SK-N-SH (cell line): ENCODE measurements at regions not wholly inside any gene's neighbourhood (a gene's known extent, or its start where the extent isn't known, plus 50 kb on each side); places are given as distances from the start of the nearest gene placed in this dataset.

Source experiments
- CTCF ChIA-PET: fragments of 300-600, 350-600 bp; formaldehyde crosslinking; extraction: SDS; loops from one replicate; lab custom pipeline; 2021; lab: Yijun Ruan, JAX
- POLR2A ChIA-PET: fragments of 350-600 bp; sonication (Branson Sonifier 250); formaldehyde crosslinking; extraction: SDS; loops from one replicate; lab custom pipeline; 2020; ENCODE audit warnings: antibody characterized with exemption, inconsistent platforms; lab: Yijun Ruan, JAX
- DNase-seq: peaks from one replicate; pipeline ENCODE4 v3.0.0; 2012
- H2AFZ ChIP-seq: fragments of 200-600 bp; sonication (generic); 2 replicates; pipeline ENCODE4 v1.8.1; 2016; ENCODE audit warnings: antibody characterized with exemption, mild to moderate bottlenecking, low read depth
- H3F3A ChIP-seq: fragments of 200-600 bp; sonication (generic); replicated peaks from 2 replicates; pipeline ENCODE3; 2016; ENCODE audit warnings: antibody characterized with exemption, mild to moderate bottlenecking; ENCODE audit not compliant: insufficient read depth
- H3K27ac ChIP-seq, 2 experiments: fragments of 200-500 bp in 1 of 2; fragments of 200-600 bp in 1 of 2; sonication (Bioruptor generic) in 1 of 2; sonication (generic), shearing (Covaris generic) in 1 of 2; 2 replicates each; pipeline versions ENCODE4 v1.5.1 to v1.6.1; 2014 to 2016; ENCODE audit warnings: low read depth in 2 of 2, inconsistent platforms in 1 of 2, low read length in 1 of 2, mild to moderate bottlenecking in 1 of 2, mixed read lengths in 1 of 2
- H3K27me3 ChIP-seq: fragments of 200-600 bp; sonication (generic), shearing (Covaris generic); 2 replicates; pipeline ENCODE4 v1.6.1; 2016; ENCODE audit warnings: mixed run types; ENCODE audit not compliant: insufficient read depth
- H3K36me3 ChIP-seq, 2 experiments: fragments of 200-500 bp in 1 of 2; fragments of 200-600 bp in 1 of 2; sonication (Bioruptor generic) in 1 of 2; sonication (generic) in 1 of 2; replicated peaks in 1 of 2; 2 replicates each; pipeline versions ENCODE3 to v1.5.1; 2014 to 2016; ENCODE audit warnings: low read length in 1 of 2, mild to moderate bottlenecking in 1 of 2; ENCODE audit not compliant: insufficient read depth in 2 of 2, control insufficient read depth in 1 of 2
- H3K4me1 ChIP-seq, 2 experiments: fragments of 200-500 bp in 1 of 2; fragments of 200-600 bp in 1 of 2; sonication (Bioruptor generic) in 1 of 2; sonication (generic), shearing (Covaris generic) in 1 of 2; 2 replicates each; pipeline versions ENCODE4 v1.5.1 to v1.6.1; 2014 to 2016; ENCODE audit warnings: low read depth in 1 of 2, low read length in 1 of 2, mixed run types in 1 of 2; ENCODE audit not compliant: insufficient read depth in 2 of 2, control insufficient read depth in 1 of 2
- H3K4me2 ChIP-seq: fragments of 200-600 bp; sonication (generic), shearing (Covaris generic); 2 replicates; pipeline ENCODE4 v1.6.1; 2017; ENCODE audit warnings: mixed run types
- H3K4me3 ChIP-seq, 2 experiments: fragments of 200-500 bp in 1 of 2; fragments of 200-600 bp in 1 of 2; sonication (Bioruptor generic) in 1 of 2; sonication (generic), shearing (Covaris generic) in 1 of 2; 2 replicates each; pipeline versions ENCODE4 v1.5.1 to v1.8.1; 2014 to 2016; ENCODE audit warnings: low read depth in 2 of 2, inconsistent platforms in 1 of 2, low read length in 1 of 2, mild to moderate bottlenecking in 1 of 2, mixed read lengths in 1 of 2, moderate library complexity in 1 of 2
- H3K79me2 ChIP-seq: fragments of 200-600 bp; sonication (generic); 2 replicates; pipeline ENCODE4 v1.8.1; 2017; ENCODE audit warnings: mild to moderate bottlenecking; ENCODE audit not compliant: insufficient read depth
- H3K9ac ChIP-seq: fragments of 200-600 bp; sonication (generic); 2 replicates; pipeline ENCODE4 v1.6.1; 2017; ENCODE audit warnings: mixed run types
- H3K9me2 ChIP-seq: fragments of 200-600 bp; sonication (generic); 2 replicates; pipeline ENCODE4 v1.6.1; 2017; ENCODE audit warnings: mixed run types
- H3K9me3 ChIP-seq: fragments of 200-600 bp; sonication (generic); 2 replicates; pipeline ENCODE4 v1.6.1; 2017; ENCODE audit warnings: mixed run types, mild to moderate bottlenecking, moderate library complexity
- H4K20me1 ChIP-seq: fragments of 200-600 bp; sonication (generic); 2 replicates; pipeline ENCODE4 v1.6.1; 2017; ENCODE audit warnings: mild to moderate bottlenecking, mixed run types; ENCODE audit not compliant: insufficient read depth
- CHD2 ChIP-seq: fragments of 150-350 bp; IDR thresholded peaks from 2 replicates; pipeline ENCODE4 v1.6.1; 2018; ENCODE audit warnings: low read length; ENCODE audit not compliant: partially characterized antibody
- FOSL2 ChIP-seq: IDR thresholded peaks from 2 replicates; pipeline ENCODE4 v1.4.0; 2012; ENCODE audit warnings: low read depth, mild to moderate bottlenecking, moderate library complexity, borderline replicate concordance
- FOXJ3 ChIP-seq: sonication (generic); formaldehyde crosslinking; IDR thresholded peaks from 2 replicates; pipeline ENCODE4 v1.5.1; 2020; ENCODE audit warnings: mild to moderate bottlenecking, missing genetic modification reagents
- FOXM1 ChIP-seq: IDR thresholded peaks from 2 replicates; pipeline ENCODE4 v1.4.0; 2012; ENCODE audit warnings: low read depth, mild to moderate bottlenecking
- GABPA ChIP-seq: IDR thresholded peaks from 2 replicates; pipeline ENCODE4 v1.4.0; 2012; ENCODE audit warnings: low read depth, mild to moderate bottlenecking
- IRF3 ChIP-seq: fragments of 150-350 bp; IDR thresholded peaks from 2 replicates; pipeline ENCODE4 v1.6.1; 2016; ENCODE audit warnings: mild to moderate bottlenecking, low read depth, low read length
- JUND ChIP-seq: IDR thresholded peaks from 2 replicates; pipeline ENCODE4 v1.4.0; 2012
- MXI1 ChIP-seq: IDR thresholded peaks from 2 replicates; pipeline ENCODE4 v1.6.1; 2012; ENCODE audit warnings: mild to moderate bottlenecking, low read depth, low read length, improper control_type of control experiment
- NFIC ChIP-seq: IDR thresholded peaks from 2 replicates; pipeline ENCODE4 v1.4.0; 2012; ENCODE audit warnings: borderline replicate concordance
- NRF1 ChIP-seq: IDR thresholded peaks from 2 replicates; pipeline ENCODE4 v1.6.1; 2012; ENCODE audit warnings: low read depth, mild to moderate bottlenecking, low read length
- POLR2AphosphoS5 ChIP-seq: IDR thresholded peaks from 2 replicates; pipeline ENCODE4 v1.6.1; 2012; ENCODE audit warnings: low read depth, low read length
- RCOR1 ChIP-seq: fragments of 150-350 bp; IDR thresholded peaks from 2 replicates; pipeline ENCODE4 v1.6.1; 2017; ENCODE audit warnings: antibody characterized with exemption, low read length
- RFX5 ChIP-seq: IDR thresholded peaks from 2 replicates; pipeline ENCODE4 v1.6.1; 2012; ENCODE audit warnings: mild to moderate bottlenecking, improper control_type of control experiment, low read length
- RXRA ChIP-seq: IDR thresholded peaks from 2 replicates; pipeline ENCODE4 v1.4.0; 2012; ENCODE audit warnings: low read depth, mild to moderate bottlenecking, borderline replicate concordance
- SMC3 ChIP-seq: IDR thresholded peaks from 2 replicates; pipeline ENCODE4 v1.6.1; 2012; ENCODE audit warnings: low read depth, low read length, improper control_type of control experiment
- TAF1 ChIP-seq: IDR thresholded peaks from 2 replicates; pipeline ENCODE4 v1.6.1; 2012; ENCODE audit warnings: low read depth, mild to moderate bottlenecking, low read length, moderate library complexity, borderline replicate concordance
- YY1 ChIP-seq: IDR thresholded peaks from 2 replicates; pipeline ENCODE4 v1.4.0; 2012; ENCODE audit warnings: low read depth, mild to moderate bottlenecking
- WGBS: methylation state at CpG from one replicate; pipeline ENCODE4 v1.1.6; 2017; ENCODE audit warnings: low lambda C conversion rate; 5-methylcytosine and 5-hydroxymethylcytosine counted together
- TF ChIP-seq, protein P1 (sequence below): IDR thresholded peaks from 2 replicates; pipeline ENCODE4; 2012
- TF ChIP-seq, protein P2 (sequence below): IDR thresholded peaks from 2 replicates; pipeline ENCODE4 v1.4.0; 2012; ENCODE audit warnings: low read depth, borderline replicate concordance
- TF ChIP-seq, protein P3 (sequence below): IDR thresholded peaks from 2 replicates; pipeline ENCODE4 v1.6.1; 2012; ENCODE audit warnings: mild to moderate bottlenecking, low read depth, low read length, moderate library complexity

- no peak overlapping the region for H3K9ac ChIP-seq
- peaks cover 5% of the 10 kb centered on the region for H3F3A ChIP-seq
- no peaks in the 10 kb centered on the region for H4K20me1 ChIP-seq
- no peaks in the 10 kb centered on the region for H3K27me3 ChIP-seq
- H3K36me3 ChIP-seq = no peaks in the 10 kb centered on the region
- H3K9me2 ChIP-seq = no peaks in the 10 kb centered on the region
- TF ChIP-seq POLR2AphosphoS5 (no peak), SMC3 (no peak), FOSL2 (no peak), FOXJ3 (no peak), TAF1 (no peak), MXI1 (no peak), CHD2 (no peak), YY1 (no peak), RCOR1 (no peak), RXRA (no peak), NFIC (no peak), JUND (no peak), FOXM1 (no peak), RFX5 (no peak), NRF1 (no peak), IRF3 (no peak), GABPA (no peak)
- TF ChIP-seq, protein P1, sequence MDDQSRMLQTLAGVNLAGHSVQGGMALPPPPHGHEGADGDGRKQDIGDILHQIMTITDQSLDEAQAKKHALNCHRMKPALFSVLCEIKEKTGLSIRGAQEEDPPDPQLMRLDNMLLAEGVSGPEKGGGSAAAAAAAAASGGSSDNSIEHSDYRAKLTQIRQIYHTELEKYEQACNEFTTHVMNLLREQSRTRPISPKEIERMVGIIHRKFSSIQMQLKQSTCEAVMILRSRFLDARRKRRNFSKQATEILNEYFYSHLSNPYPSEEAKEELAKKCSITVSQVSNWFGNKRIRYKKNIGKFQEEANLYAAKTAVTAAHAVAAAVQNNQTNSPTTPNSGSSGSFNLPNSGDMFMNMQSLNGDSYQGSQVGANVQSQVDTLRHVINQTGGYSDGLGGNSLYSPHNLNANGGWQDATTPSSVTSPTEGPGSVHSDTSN = no peak
- TF ChIP-seq, protein P2, sequence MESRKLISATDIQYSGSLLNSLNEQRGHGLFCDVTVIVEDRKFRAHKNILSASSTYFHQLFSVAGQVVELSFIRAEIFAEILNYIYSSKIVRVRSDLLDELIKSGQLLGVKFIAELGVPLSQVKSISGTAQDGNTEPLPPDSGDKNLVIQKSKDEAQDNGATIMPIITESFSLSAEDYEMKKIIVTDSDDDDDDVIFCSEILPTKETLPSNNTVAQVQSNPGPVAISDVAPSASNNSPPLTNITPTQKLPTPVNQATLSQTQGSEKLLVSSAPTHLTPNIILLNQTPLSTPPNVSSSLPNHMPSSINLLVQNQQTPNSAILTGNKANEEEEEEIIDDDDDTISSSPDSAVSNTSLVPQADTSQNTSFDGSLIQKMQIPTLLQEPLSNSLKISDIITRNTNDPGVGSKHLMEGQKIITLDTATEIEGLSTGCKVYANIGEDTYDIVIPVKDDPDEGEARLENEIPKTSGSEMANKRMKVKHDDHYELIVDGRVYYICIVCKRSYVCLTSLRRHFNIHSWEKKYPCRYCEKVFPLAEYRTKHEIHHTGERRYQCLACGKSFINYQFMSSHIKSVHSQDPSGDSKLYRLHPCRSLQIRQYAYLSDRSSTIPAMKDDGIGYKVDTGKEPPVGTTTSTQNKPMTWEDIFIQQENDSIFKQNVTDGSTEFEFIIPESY = no peak
- TF ChIP-seq, protein P3, sequence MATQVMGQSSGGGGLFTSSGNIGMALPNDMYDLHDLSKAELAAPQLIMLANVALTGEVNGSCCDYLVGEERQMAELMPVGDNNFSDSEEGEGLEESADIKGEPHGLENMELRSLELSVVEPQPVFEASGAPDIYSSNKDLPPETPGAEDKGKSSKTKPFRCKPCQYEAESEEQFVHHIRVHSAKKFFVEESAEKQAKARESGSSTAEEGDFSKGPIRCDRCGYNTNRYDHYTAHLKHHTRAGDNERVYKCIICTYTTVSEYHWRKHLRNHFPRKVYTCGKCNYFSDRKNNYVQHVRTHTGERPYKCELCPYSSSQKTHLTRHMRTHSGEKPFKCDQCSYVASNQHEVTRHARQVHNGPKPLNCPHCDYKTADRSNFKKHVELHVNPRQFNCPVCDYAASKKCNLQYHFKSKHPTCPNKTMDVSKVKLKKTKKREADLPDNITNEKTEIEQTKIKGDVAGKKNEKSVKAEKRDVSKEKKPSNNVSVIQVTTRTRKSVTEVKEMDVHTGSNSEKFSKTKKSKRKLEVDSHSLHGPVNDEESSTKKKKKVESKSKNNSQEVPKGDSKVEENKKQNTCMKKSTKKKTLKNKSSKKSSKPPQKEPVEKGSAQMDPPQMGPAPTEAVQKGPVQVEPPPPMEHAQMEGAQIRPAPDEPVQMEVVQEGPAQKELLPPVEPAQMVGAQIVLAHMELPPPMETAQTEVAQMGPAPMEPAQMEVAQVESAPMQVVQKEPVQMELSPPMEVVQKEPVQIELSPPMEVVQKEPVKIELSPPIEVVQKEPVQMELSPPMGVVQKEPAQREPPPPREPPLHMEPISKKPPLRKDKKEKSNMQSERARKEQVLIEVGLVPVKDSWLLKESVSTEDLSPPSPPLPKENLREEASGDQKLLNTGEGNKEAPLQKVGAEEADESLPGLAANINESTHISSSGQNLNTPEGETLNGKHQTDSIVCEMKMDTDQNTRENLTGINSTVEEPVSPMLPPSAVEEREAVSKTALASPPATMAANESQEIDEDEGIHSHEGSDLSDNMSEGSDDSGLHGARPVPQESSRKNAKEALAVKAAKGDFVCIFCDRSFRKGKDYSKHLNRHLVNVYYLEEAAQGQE = no peak
- 0% methylated on average over 2 of the region's 2 CpGs for WGBS
- no peaks in the 10 kb centered on the region for H3K79me2 ChIP-seq
- H3K9me3 ChIP-seq = no peaks in the 10 kb centered on the region
- CTCF ChIA-PET = no interaction called here
- no peak overlapping the region for H2AFZ ChIP-seq
- no peak overlapping the region for H3K4me2 ChIP-seq
- H3K27ac ChIP-seq = no peak overlapping the region
- no peak for DNase-seq
- H3K4me3 ChIP-seq = no peak overlapping the region
- POLR2A ChIA-PET = no interaction called here
- H3K4me1 ChIP-seq = no peaks in the 10 kb centered on the region
Measured at GRCh38 chr4:149870008-149870407, 54.4 kb upstream of the IQCM start.
